Left ventricle myocardium superior (tissue), 1 donor: ENCODE measurements at regions not wholly inside any gene's neighbourhood (a gene's known extent, or its start where the extent isn't known, plus 50 kb on each side); places are given as distances from the start of the nearest gene placed in this dataset.
A peak's percentile ranks its signal among the peaks of the same experiment; 100 is the strongest.

Experiments
- ATAC-seq: fragments of 200-7000 bp; cut with Tn5 transposase; one replicate; pipeline ENCODE4 v1.9.1; 2020; ENCODE audit warnings: mild to moderate bottlenecking, moderate library complexity
- DNase-seq: peaks from one replicate; pipeline ENCODE4 v3.0.0-alpha.2; 2020
- intact Hi-C: fragments of 100-400 bp; cut with micrococcal nuclease; formaldehyde crosslinking; loops from one replicate; pipeline ENCODE4 v1.11.0; 2022
- donor health status: DM: no; HTN: yes; CAD: no; lungs with severe emphysema.

- intact Hi-C loops: no loop called here
- DNase-seq (no peak), ATAC-seq (no peak)
Measured at GRCh38 chr5:142511358-142511757, 174.5 kb downstream of the FGF1 start.

DNA sequence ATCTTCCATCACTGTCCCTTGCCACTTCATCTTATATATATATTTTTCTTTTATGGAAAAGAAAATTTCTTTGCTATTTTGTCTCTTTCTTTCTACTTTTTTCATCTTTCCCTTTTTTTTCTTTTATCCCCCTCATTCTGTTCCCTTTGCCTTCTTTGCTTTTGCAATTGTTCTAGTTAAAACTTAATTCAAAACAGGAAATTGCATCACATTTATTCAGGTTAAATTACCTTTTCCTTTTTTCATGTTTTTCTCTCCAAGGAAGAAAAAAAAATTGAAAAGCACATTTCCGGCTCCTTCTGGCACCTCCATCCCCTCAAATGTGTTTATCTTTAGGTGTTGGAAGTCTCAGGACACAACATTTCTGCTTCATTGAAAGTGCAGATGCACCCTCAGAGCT is 176.9 kb downstream of the FGF1 start:
- intact Hi-C loops: no loop called here
- DNase-seq: no peak
- ATAC-seq: no peak

DNA sequence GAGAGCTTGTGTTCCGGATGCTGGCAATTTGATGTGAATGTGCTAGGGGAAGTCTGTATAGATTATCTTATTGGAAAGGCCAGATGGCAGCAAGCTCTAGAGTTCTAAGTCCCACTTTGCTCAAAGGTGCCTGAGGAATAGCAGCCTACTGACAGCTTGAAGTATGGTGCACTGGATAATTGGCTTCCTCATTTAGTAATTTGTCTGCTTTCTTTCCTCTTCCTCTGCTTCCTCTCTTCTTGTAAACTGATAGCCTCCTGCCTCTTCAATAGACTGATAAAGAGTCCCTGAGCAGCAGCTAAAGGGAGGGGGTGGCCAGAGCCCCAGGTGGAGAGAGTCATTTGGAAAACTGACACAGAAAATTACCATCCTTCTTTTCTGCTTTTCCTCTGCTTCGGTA is 177.3 kb downstream of the FGF1 start:
- DNase-seq (no peak), ATAC-seq (no peak)
- intact Hi-C loops: no loop called here

- intact Hi-C loops: no loop called here
- no peak for DNase-seq
- ATAC-seq: no peak
Measured at GRCh38 chr5:142507531-142508372, 178.1 kb downstream of the FGF1 start.

GRCh38 chr5:142506756-142507155 is 179.1 kb downstream of the FGF1 start:
- DNase-seq: no peak
- no peak for ATAC-seq
- intact Hi-C loops: no loop called here

DNA sequence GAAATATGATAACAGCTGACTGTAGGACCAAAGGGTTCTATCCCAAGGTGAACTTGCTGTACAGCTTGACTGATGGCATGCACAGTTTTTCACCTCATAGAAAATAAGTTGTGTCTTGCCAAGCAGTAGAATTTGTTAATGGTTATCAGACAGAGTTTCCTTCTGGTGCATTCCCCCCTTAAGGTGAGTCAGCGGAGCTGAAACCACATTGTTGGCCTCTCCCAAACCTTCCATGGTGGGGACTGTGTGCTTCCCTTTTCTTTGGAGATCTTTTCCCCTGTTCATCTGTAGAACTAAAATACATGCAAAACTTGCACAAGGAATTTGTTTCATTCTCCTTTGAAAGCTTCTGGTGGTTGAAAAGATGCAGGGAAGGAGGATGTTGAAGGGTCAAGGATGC is 179.8 kb downstream of the FGF1 start:
- intact Hi-C loops: no loop called here
- no peak for ATAC-seq
- DNase-seq: no peak

GRCh38 chr5:142501890-142502289 is 177.1 kb upstream of the SPRY4 start:
- no peak for ATAC-seq
- intact Hi-C loops: no loop called here
- no peak for DNase-seq

DNA sequence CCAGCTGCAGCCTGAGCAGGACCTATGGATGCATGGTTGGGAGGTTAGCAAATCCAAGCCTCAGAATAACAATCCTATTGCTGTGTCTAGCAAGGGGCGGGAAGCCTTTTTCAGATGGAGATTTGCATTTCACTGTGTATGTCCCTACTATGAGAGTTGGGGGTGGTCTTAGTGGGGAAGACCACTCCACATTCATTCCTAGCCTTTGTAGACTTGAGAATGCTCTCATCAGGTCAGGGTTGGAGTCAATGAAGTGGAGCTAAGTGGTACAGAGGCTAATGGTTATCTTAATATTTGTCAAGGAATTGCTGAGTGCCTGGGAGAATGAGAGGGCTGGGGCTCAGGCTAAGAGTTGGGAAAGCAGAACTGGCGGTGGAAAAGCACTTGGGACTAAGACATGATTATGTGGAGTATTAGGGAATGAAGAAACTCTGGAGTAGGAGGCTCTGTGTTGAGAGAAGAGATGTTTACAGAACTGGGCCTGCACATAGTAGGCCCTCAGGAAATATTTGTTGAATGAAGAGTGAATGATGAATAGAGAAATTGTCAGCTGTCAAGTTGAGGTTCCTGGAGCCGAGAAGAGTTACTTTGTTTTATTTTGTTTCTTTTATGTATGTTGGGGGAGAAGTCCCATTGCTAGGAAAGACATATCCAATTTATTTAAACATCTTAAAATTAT is 175.5 kb upstream of the SPRY4 start:
- DNase-seq: no peak
- ATAC-seq: no peak
- intact Hi-C loops: no loop called here

- intact Hi-C loops: no loop called here
- peak; percentile 27 for ATAC-seq
Measured at GRCh38 chr5:142499591-142500226, 174.9 kb upstream of the SPRY4 start.

GRCh38 chr5:142498298-142498697 is 173.5 kb upstream of the SPRY4 start:
- intact Hi-C loops: no loop called here
- no peak for DNase-seq
- no peak for ATAC-seq

More at GRCh38 chr5:142499591-142500226, 174.9 kb upstream of the SPRY4 start:
- DNase-seq: no peak

- intact Hi-C loops: no loop called here
- DNase-seq (no peak), ATAC-seq (no peak)
Measured at GRCh38 chr5:142495531-142495930, 170.7 kb upstream of the SPRY4 start.

DNA sequence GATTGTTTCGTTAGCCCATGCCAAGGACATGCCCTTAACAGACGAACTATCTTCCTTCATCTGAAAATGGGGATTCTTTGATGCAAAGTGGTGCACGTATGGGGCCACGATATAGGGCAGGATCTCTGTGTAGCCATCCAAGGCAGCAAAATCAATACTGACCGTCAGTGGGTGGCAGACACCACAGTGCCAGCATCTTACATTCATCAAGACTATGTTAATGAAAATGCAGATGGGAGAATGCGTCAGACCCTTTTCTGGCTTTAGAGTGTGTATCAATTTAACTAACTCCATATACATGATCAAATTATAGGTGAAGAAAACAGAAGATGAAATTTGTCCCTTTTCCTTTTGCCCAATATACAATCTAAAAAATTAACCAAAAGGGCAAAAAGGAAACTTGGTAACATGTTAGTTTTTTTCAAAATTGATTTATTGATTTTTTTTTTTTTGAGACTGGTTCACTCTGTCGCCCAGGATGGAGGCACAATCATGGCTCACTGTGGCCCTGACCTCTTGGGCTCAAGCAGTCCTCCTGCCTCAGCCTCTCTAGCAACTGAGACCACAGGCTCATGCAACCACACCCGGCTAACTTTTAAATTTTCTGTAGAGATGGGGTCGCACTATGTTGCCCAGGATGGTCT is 169.2 kb upstream of the SPRY4 start:
- intact Hi-C loops: no loop called here
- no peak for DNase-seq
- ATAC-seq: no peak

DNA sequence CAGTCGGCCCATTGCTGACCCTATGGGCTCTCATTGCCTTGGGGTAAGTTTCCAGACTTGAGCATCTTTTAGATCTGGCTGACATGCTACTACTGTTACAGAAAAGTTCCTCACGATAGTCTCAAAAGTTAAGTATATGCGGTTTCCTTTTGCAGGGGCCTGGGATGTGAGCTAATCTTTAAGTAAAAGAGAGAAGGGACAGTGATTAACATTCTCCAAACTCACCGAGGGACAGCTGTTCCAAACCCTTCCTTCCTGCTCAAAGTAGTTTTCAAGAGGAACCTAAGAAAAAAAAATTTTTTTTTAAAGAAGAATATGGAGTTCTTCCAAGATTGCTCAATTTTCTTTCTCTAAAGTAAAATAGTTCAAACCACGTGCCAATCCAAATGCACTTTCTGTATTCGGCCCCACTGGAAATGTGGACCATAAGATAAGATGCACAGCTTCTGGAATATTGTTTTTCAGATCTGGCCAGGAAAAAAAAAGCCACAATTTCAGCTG is 168.0 kb upstream of the SPRY4 start:
- intact Hi-C loops: no loop called here
- no peak for DNase-seq
- ATAC-seq: peak; percentile 76

DNA sequence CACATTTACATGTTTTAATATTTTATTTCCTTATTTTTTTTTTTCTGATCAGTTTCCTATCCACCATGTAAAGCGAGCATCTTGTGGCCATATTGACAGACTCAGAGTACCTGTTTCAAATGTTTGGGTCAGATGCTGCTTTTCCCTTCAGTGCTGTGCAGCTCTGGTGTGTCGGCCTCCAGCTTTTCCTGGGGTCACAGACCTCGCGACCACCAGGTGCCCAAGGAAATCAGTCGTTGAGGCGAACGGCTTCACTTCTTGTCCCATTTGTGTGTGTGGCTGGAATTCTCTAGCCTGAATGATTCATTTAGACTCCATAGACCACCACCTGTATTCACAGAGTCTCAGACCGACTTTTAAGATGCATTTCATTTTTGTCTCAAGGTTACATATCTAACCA is 166.9 kb upstream of the SPRY4 start:
- DNase-seq (no peak), ATAC-seq (no peak)
- intact Hi-C loops: no loop called here

GRCh38 chr5:142491270-142491669 is 166.4 kb upstream of the SPRY4 start:
- intact Hi-C loops: no loop called here
- DNase-seq: no peak
- peak; percentile 65 for ATAC-seq

DNA sequence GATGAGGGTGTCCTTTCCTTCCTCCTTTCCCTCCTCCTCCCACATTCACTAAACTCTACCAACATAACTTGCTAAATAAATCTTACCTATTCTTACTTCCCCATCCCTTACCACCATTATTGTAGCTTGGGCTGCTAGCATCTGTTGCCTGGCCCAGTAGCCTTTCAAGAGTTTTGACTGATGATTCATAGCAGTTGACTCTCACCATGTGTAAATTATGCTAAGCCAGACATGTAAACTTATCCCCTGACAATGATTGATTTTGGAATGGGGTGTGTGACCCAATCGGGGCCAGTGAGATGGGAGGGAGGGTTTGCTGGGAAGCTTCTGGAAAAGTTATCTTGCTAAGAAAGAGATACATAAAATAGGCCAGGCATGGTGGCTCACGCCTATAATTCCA is 161.8 kb upstream of the SPRY4 start:
- intact Hi-C loops: no loop called here
- DNase-seq: no peak
- no peak for ATAC-seq

DNA sequence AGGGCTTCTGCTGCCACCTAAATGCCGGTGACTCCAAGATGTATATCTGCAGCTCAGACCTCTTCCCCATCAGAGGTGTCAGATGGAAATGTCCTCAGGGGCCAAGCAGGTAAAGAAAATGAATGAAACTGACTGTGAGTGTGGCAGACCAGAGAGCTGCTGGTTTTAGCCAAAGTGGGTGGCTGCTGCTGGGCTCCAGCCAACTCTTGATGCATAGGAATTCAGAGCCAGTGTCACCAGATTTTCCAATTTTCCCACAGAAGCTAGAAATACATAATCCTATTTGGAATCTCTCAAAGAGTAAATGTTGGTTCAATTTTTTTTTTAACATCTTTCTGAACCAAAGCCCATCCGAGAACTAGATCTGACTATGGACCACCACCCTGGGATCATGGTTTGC is 161.2 kb upstream of the SPRY4 start:
- ATAC-seq (no peak), DNase-seq (no peak)
- intact Hi-C loops: no loop called here

DNA sequence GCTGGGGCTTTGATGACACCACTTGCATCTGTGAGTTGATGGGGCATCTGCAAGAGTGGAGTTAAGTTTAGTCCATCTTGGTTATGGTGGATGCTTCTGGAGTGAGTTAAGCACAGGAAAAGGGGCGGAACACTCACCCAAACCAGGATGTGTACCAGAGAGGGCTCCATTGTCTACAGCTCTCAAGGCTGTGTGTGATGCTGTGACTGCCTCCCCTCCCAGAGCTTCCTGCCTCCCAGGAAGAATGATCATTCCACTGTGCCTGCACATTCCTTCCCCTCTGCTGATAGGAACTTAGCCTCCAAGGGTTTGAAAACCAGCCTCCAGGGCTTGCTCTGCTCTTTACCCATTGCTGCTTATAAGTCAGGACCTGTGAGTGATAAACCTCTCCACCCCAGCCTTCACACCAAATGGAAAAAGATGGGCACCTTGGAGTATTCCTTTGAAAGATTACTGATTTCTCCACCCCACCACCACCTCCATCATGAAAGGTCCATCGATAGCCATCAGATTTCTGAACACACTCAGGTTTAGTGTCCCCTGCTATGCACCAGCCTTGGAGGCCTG is 160.1 kb upstream of the SPRY4 start:
- ATAC-seq (no peak), DNase-seq (no peak)
- intact Hi-C loops: no loop called here

- intact Hi-C loops: no loop called here
- ATAC-seq (no peak), DNase-seq (no peak)
Measured at GRCh38 chr5:142482207-142482606, 157.4 kb upstream of the SPRY4 start.
